Parathyroid adenoma (tissue), 2 donors: ENCODE measurements at regions not wholly inside any gene's neighbourhood (a gene's known extent, or its start where the extent isn't known, plus 50 kb on each side); places are given as distances from the start of the nearest gene placed in this dataset.

Experiments
- H2AFZ ChIP-seq: fragments of 300-600 bp; sonication (generic); one replicate; pipeline ENCODE4 v1.7.0; 2017; ENCODE audit warnings: antibody characterized with exemption, mild to moderate bottlenecking
- H3K27ac ChIP-seq: fragments of 300-600 bp; sonication (generic); one replicate; pipeline ENCODE4 v1.7.0; 2017
- H3K27me3 ChIP-seq: fragments of 300-600 bp; sonication (generic); one replicate; pipeline ENCODE4 v1.7.0; 2017; ENCODE audit warnings: low read length; ENCODE audit not compliant: control insufficient read depth, insufficient read depth
- H3K36me3 ChIP-seq: fragments of 300-600 bp; sonication (generic); one replicate; pipeline ENCODE4 v1.7.0; 2017; ENCODE audit warnings: low read length; ENCODE audit not compliant: control insufficient read depth, insufficient read depth
- H3K4me1 ChIP-seq: fragments of 300-600 bp; sonication (generic); one replicate; pipeline ENCODE4 v1.7.0; 2017; ENCODE audit warnings: control low read depth
- H3K4me2 ChIP-seq: fragments of 300-600 bp; sonication (generic); one replicate; pipeline ENCODE4 v1.7.0; 2017; ENCODE audit warnings: low read length
- H3K4me3 ChIP-seq: fragments of 300-600 bp; sonication (generic); one replicate; pipeline ENCODE4 v1.7.0; 2017; ENCODE audit warnings: low read depth, low read length
- H3K79me2 ChIP-seq: fragments of 300-600 bp; sonication (generic); one replicate; pipeline ENCODE4 v1.7.0; 2017; ENCODE audit warnings: control low read depth
- H3K9ac ChIP-seq: fragments of 300-600 bp; sonication (generic); one replicate; pipeline ENCODE4 v1.7.0; 2017; ENCODE audit warnings: mild to moderate bottlenecking
- H3K9me3 ChIP-seq: fragments of 300-600 bp; sonication (generic); one replicate; pipeline ENCODE4 v1.7.0; 2017; ENCODE audit warnings: low read length; ENCODE audit not compliant: control insufficient read depth
- TF ChIP-seq, protein P1 (sequence below): fragments of 300-600 bp; sonication (generic); IDR thresholded peaks from one replicate; pipeline ENCODE4 v1.7.0; 2017; ENCODE audit warnings: antibody characterized with exemption, mild to moderate bottlenecking
- donor health status: primary hyperparathyroidism.

DNA sequence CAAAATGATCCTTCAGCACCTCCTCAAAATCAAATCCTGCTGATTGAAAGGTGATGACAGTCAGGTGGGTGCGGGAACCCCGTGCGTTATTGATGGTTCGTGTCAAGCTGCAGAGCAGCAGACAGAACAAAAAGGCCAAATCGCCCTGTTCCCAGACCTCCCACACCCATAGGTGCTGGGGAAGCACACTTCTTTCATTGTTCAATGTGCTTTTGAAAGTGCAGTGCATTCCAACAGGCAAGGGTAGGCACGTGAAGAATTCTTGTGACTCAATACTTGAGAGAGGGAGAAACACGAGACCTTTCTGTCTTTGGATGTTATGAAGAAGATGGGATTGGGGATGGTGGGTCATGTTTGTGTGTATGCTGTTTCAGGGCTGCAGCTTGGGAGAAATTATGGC is 514.0 kb downstream of the MCTP2 start:
- H3K4me3 ChIP-seq, result no peak overlapping the region
- H3K27me3 ChIP-seq, result no peaks in the 10 kb centered on the region
- no peaks in the 10 kb centered on the region for H3K36me3 ChIP-seq
- TF ChIP-seq, protein P1, sequence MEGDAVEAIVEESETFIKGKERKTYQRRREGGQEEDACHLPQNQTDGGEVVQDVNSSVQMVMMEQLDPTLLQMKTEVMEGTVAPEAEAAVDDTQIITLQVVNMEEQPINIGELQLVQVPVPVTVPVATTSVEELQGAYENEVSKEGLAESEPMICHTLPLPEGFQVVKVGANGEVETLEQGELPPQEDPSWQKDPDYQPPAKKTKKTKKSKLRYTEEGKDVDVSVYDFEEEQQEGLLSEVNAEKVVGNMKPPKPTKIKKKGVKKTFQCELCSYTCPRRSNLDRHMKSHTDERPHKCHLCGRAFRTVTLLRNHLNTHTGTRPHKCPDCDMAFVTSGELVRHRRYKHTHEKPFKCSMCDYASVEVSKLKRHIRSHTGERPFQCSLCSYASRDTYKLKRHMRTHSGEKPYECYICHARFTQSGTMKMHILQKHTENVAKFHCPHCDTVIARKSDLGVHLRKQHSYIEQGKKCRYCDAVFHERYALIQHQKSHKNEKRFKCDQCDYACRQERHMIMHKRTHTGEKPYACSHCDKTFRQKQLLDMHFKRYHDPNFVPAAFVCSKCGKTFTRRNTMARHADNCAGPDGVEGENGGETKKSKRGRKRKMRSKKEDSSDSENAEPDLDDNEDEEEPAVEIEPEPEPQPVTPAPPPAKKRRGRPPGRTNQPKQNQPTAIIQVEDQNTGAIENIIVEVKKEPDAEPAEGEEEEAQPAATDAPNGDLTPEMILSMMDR, result no peak
- H3K9me3 ChIP-seq, result no peaks in the 10 kb centered on the region
- H3K79me2 ChIP-seq, result no peaks in the 10 kb centered on the region
- H3K4me2 ChIP-seq, result no peak overlapping the region
- H3K4me1 ChIP-seq, result no peaks in the 10 kb centered on the region
- no peak overlapping the region for H2AFZ ChIP-seq
- no peak overlapping the region for H3K9ac ChIP-seq
- no peak overlapping the region for H3K27ac ChIP-seq

DNA sequence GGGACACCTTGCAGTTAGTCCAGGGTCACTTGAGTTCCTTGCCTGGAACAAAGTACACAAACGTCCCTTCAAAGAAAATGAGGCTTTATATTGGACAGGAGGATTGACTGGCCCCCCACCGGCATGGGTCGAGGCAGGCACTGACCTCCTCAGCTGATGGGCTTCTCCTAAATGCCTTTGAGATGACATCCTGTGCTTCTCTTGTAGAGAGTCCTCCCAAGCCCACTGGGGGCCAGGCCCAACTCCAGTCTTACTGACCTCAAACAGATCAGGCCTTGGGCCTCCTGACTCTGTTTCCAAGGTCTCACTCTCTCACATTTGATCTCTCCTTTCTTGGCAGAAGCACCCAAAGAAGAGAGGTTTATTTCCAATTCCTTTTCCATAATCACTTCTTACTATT is 516.1 kb downstream of the MCTP2 start:
- Histone ChIP-seq H3K4me3 (no peak overlapping the region), H3K9ac (no peak overlapping the region), H3K9me3 (no peaks in the 10 kb centered on the region), H2AFZ (no peak overlapping the region), H3K79me2 (no peaks in the 10 kb centered on the region), H3K4me2 (no peak overlapping the region), H3K27ac (no peak overlapping the region), H3K27me3 (no peaks in the 10 kb centered on the region), H3K4me1 (no peaks in the 10 kb centered on the region), H3K36me3 (no peaks in the 10 kb centered on the region)
- TF ChIP-seq, protein P1, result no peak

DNA sequence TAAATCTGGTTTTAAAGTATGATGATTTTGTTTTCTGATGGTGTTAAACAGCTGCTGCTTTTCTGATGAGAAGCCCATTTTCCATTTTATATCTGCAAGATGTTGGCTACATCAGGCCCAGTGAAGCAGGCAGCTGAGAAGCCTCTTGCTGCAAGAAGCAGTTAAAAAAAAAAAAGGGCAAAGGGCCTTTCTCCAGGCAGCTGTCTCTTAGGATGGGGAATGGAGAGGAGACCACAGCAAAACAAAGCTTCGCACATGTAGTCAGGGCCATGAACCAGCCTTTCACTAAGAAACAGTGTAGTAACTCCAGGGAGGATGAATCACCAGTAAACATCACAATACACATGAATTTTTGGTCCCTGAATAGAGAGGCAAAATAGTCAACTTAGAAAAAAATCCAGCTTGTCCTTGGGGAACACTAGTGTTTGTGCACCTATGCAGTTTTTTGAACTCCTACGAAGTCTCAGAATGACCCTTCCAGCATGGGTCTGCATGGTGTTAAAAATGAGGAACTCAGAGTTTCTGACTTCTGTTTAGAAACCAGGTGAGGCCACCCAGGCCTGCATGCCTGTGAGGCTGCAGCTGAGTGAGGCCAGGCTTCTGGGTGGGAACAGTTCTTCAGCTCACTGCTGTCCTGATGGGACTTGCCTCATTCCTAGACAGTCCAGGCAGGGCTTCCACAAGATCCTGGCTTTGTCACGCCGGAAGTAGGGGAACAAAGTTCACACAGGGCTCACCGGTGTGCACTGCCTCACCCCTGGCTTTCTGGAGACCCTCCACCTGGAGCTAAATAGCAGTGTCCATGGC is 518.7 kb downstream of the MCTP2 start:
- Histone ChIP-seq H3K27ac (no peak overlapping the region), H3K9me3 (no peaks in the 10 kb centered on the region), H3K4me2 (no peak overlapping the region), H3K4me1 (no peaks in the 10 kb centered on the region), H3K9ac (no peak overlapping the region), H3K79me2 (no peaks in the 10 kb centered on the region), H2AFZ (no peak overlapping the region), H3K27me3 (no peaks in the 10 kb centered on the region), H3K4me3 (no peak overlapping the region), H3K36me3 (no peaks in the 10 kb centered on the region)
- TF ChIP-seq, protein P1, result no peak

DNA sequence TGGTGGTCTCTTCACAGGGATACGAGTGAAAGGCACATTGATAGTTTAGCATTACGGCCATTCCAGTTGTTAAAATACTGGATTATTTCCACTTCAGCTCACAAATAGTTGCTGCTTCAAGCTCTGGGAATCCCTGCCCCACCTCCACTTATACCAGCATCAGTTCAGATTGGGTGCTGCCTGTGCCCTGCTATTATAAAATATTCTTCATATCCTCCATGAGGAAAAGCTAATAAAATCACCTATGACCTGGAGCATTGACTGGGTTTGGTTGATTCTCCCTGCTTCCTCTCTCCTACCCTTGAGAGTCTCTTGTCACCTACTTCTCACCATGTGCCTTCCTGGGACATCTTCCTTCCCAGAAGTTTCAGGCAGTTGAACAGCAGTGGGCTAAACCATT is 529.0 kb downstream of the MCTP2 start:
- Histone ChIP-seq H2AFZ (no peak overlapping the region), H3K9ac (no peak overlapping the region), H3K27me3 (no peaks in the 10 kb centered on the region), H3K79me2 (no peaks in the 10 kb centered on the region), H3K4me2 (no peak overlapping the region), H3K9me3 (no peaks in the 10 kb centered on the region), H3K4me3 (no peak overlapping the region), H3K27ac (no peak overlapping the region), H3K36me3 (no peaks in the 10 kb centered on the region), H3K4me1 (no peaks in the 10 kb centered on the region)
- TF ChIP-seq, protein P1, result no peak

DNA sequence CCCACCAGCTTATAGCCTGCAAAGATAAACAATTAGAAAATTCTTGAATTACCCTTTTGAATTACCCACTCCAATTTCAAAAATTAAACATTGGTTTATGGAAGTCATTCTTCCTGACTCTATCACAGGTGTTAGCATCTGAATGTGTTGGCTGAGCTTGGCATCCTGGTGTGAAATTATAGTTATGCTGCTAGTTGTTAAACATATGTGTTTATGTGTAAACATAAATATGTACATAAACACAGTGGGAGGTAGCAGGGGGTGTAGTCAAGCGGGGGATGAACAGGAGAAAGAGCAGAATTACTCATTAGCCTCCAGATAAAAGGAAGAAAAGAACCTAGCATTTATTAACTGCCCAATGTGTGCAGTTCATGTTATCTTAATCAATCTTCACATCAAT is 530.2 kb downstream of the MCTP2 start:
- H3K4me2 ChIP-seq, result no peak overlapping the region
- TF ChIP-seq, protein P1, result no peak
- H3K36me3 ChIP-seq, result no peaks in the 10 kb centered on the region
- no peak overlapping the region for H3K9ac ChIP-seq
- no peaks in the 10 kb centered on the region for H3K27me3 ChIP-seq
- H3K4me3 ChIP-seq, result no peak overlapping the region
- no peaks in the 10 kb centered on the region for H3K4me1 ChIP-seq
- H3K79me2 ChIP-seq, result no peaks in the 10 kb centered on the region
- no peak overlapping the region for H3K27ac ChIP-seq
- H2AFZ ChIP-seq, result no peak overlapping the region
- H3K9me3 ChIP-seq, result no peaks in the 10 kb centered on the region
